H9 (cell line): ENCODE measurements at regions not wholly inside any gene's neighbourhood (a gene's known extent, or its start where the extent isn't known, plus 50 kb on each side); places are given as distances from the start of the nearest gene placed in this dataset.

ENCODE experiments used
- DNase-seq: peaks from one replicate; pipeline ENCODE4 v3.0.0-alpha.2; 2017
- H2AFZ ChIP-seq: one replicate; pipeline ENCODE4 v1.6.1; 2013; ENCODE audit warnings: mild to moderate bottlenecking, low read length, control low read depth, moderate library complexity
- H2AK5ac ChIP-seq: 2 replicates; pipeline ENCODE4 v1.6.1; 2013; ENCODE audit warnings: low read length, control low read depth, mixed read lengths; ENCODE audit not compliant: insufficient read length
- H2BK120ac ChIP-seq: one replicate; pipeline ENCODE4 v1.6.1; 2013; ENCODE audit warnings: low read depth, mild to moderate bottlenecking, low read length, control low read depth, inconsistent platforms; ENCODE audit not compliant: poor library complexity, severe bottlenecking
- H2BK12ac ChIP-seq: 2 replicates; pipeline ENCODE4 v1.6.1; 2013; ENCODE audit warnings: low read length, control low read depth, mixed read lengths, low read depth; ENCODE audit not compliant: insufficient read length
- H2BK15ac ChIP-seq: 2 replicates; pipeline ENCODE4 v1.6.1; 2013; ENCODE audit warnings: low read depth, low read length, control low read depth
- H2BK20ac ChIP-seq: one replicate; pipeline ENCODE4 v1.6.1; 2013; ENCODE audit warnings: low read depth, mild to moderate bottlenecking, low read length, control low read depth, inconsistent platforms; ENCODE audit not compliant: poor library complexity, severe bottlenecking
- H2BK5ac ChIP-seq: 2 replicates; pipeline ENCODE4 v1.6.1; 2013; ENCODE audit warnings: low read length, control low read depth, mixed read lengths; ENCODE audit not compliant: insufficient read length
- H3K14ac ChIP-seq: 2 replicates; pipeline ENCODE4 v1.6.1; 2013; ENCODE audit warnings: low read length, control low read depth; ENCODE audit not compliant: insufficient read depth
- H3K18ac ChIP-seq: 2 replicates; pipeline ENCODE4 v1.6.1; 2013; ENCODE audit warnings: low read depth, mild to moderate bottlenecking, mixed read lengths, low read length, control low read depth; ENCODE audit not compliant: insufficient read length
- H3K23ac ChIP-seq: 2 replicates; pipeline ENCODE4 v1.6.1; 2013; ENCODE audit warnings: low read length, control low read depth, mixed read lengths, low read depth; ENCODE audit not compliant: insufficient read length
- H3K23me2 ChIP-seq: 2 replicates; pipeline ENCODE4 v1.6.1; 2013; ENCODE audit warnings: low read depth, mild to moderate bottlenecking, mixed read lengths, low read length, control low read depth; ENCODE audit not compliant: insufficient read length, poor library complexity, severe bottlenecking
- H3K27ac ChIP-seq: 2 replicates; pipeline ENCODE4 v1.5.1; 2013; ENCODE audit warnings: low read length, control low read depth, mixed read lengths, low read depth; ENCODE audit not compliant: insufficient read length
- H3K27me3 ChIP-seq: 2 replicates; pipeline ENCODE4 v1.6.1; 2013; ENCODE audit warnings: low read length, control low read depth, inconsistent platforms; ENCODE audit not compliant: insufficient read depth
- H3K4ac ChIP-seq: 2 replicates; pipeline ENCODE4 v1.6.1; 2013; ENCODE audit warnings: low read depth, mild to moderate bottlenecking, control low read depth, inconsistent platforms, low read length, moderate library complexity
- H3K4me1 ChIP-seq: 2 replicates; pipeline ENCODE4 v1.6.1; 2013; ENCODE audit warnings: low read length, control low read depth, inconsistent platforms; ENCODE audit not compliant: insufficient read depth
- H3K4me2 ChIP-seq: 2 replicates; pipeline ENCODE4 v1.6.1; 2013; ENCODE audit warnings: low read length, control low read depth, mixed read lengths; ENCODE audit not compliant: insufficient read length, insufficient read depth
- H3K56ac ChIP-seq: 2 replicates; pipeline ENCODE4 v1.6.1; 2013; ENCODE audit warnings: low read depth, mild to moderate bottlenecking, mixed read lengths, low read length, control low read depth; ENCODE audit not compliant: insufficient read length
- H3K79me1 ChIP-seq: 2 replicates; pipeline ENCODE4 v1.6.1; 2013; ENCODE audit warnings: low read depth, mild to moderate bottlenecking, moderate library complexity, low read length, control low read depth, inconsistent platforms; ENCODE audit not compliant: insufficient read depth, poor library complexity, severe bottlenecking
- H3K79me2 ChIP-seq: 2 replicates; pipeline ENCODE4 v1.6.1; 2013; ENCODE audit warnings: low read length, control low read depth, inconsistent platforms; ENCODE audit not compliant: insufficient read depth
- H3K9ac ChIP-seq: 2 replicates; pipeline ENCODE4 v1.6.1; 2013; ENCODE audit warnings: low read length, control low read depth, mixed read lengths; ENCODE audit not compliant: insufficient read length; ENCODE audit errors: extremely low read depth
- H3K9me3 ChIP-seq: one replicate; pipeline ENCODE4 v1.6.1; 2013; ENCODE audit warnings: low read depth, low read length, inconsistent platforms; ENCODE audit not compliant: control insufficient read depth
- H3T11ph ChIP-seq: one replicate; pipeline ENCODE4 v1.6.1; 2013; ENCODE audit warnings: mild to moderate bottlenecking, low read length, control low read depth, inconsistent platforms
- H4K20me1 ChIP-seq: one replicate; pipeline ENCODE4 v1.6.1; 2013; ENCODE audit not compliant: control insufficient read depth, insufficient read length, insufficient read depth
- H4K5ac ChIP-seq: 2 replicates; pipeline ENCODE4 v1.6.1; 2013; ENCODE audit warnings: low read depth, mild to moderate bottlenecking, mixed read lengths, low read length, control low read depth; ENCODE audit not compliant: insufficient read length
- H4K8ac ChIP-seq: replicated peaks from 2 replicates; pipeline ENCODE4 v1.6.1; 2013; ENCODE audit warnings: low read length, control low read depth, mixed read lengths, low read depth; ENCODE audit not compliant: insufficient read length
- H4K91ac ChIP-seq: 2 replicates; pipeline ENCODE4 v1.6.1; 2013; ENCODE audit warnings: low read depth, mild to moderate bottlenecking, moderate library complexity, mixed read lengths, low read length, control low read depth; ENCODE audit not compliant: insufficient read length
- H3K27ac Mint-ChIP-seq, 3 experiments: 2 replicates in 2 of 3; 3 replicates in 1 of 3; pipeline ENCODE4 v1.8.0; 2020 to 2021; ENCODE audit warnings: mixed read lengths in 3 of 3, mild to moderate bottlenecking in 1 of 3, moderate library complexity in 1 of 3
- H3K27me3 Mint-ChIP-seq: 2 replicates; pipeline ENCODE4 v1.8.0; 2021; ENCODE audit warnings: low read depth, mild to moderate bottlenecking, moderate library complexity, mixed read lengths
- H3K36me3 Mint-ChIP-seq, 3 experiments: 2 replicates in 2 of 3; 3 replicates in 1 of 3; pipeline ENCODE4 v1.8.0; 2020 to 2021; ENCODE audit warnings: low read depth in 3 of 3, mixed read lengths in 3 of 3; ENCODE audit not compliant: insufficient read depth in 1 of 3
- H3K4me1 Mint-ChIP-seq, 2 experiments: 2 replicates each; pipeline ENCODE4 v1.8.0; 2020; ENCODE audit warnings: mixed read lengths in 2 of 2
- H3K4me3 Mint-ChIP-seq, 2 experiments: 2 replicates in 1 of 2; 3 replicates in 1 of 2; pipeline ENCODE4 v1.8.0; 2020 to 2021; ENCODE audit warnings: mild to moderate bottlenecking in 2 of 2, mixed read lengths in 2 of 2, moderate library complexity in 1 of 2
- H3K9me3 Mint-ChIP-seq, 2 experiments: 2 replicates in 1 of 2; 3 replicates in 1 of 2; pipeline ENCODE4 v1.8.0; 2020; ENCODE audit warnings: mild to moderate bottlenecking in 2 of 2, mixed read lengths in 2 of 2, moderate library complexity in 1 of 2
- CTCF ChIP-seq: fragments of 200-600 bp; sonication (generic); conservative IDR thresholded peaks from 3 replicates; pipeline ENCODE4 v1.8.0; 2021; ENCODE audit warnings: antibody characterized with exemption, mild to moderate bottlenecking
- WGBS: extraction: QIAGEN DNeasy Blood & Tissue Kit; methylation state at CpG from one replicate; pipeline ENCODE4 v1.1.7; 2013; ENCODE audit warnings: missing lambda C conversion rate, low lambda C conversion rate, mixed read lengths; ENCODE audit not compliant: insufficient read length; ENCODE audit errors: extremely low coverage; 5-methylcytosine and 5-hydroxymethylcytosine counted together

- H2AFZ ChIP-seq = no peak overlapping the region
- no peak overlapping the region for H2BK20ac ChIP-seq
- H3K4me2 ChIP-seq = no peak overlapping the region
- no peak overlapping the region for H2BK15ac ChIP-seq
- H3K56ac ChIP-seq = no peak overlapping the region
- no peaks in the 10 kb centered on the region for H3K36me3 Mint-ChIP-seq
- no peak overlapping the region for H3K23ac ChIP-seq
- TF ChIP-seq CTCF = no peak
- H3K4me1 ChIP-seq = peaks cover 7% of the 10 kb centered on the region; the same call in 1 of the 2 replicates
- no peak overlapping the region for H2AK5ac ChIP-seq
- no peak overlapping the region for H4K5ac ChIP-seq
- H3K79me2 ChIP-seq = no peaks in the 10 kb centered on the region
- H3K27me3 ChIP-seq = no peaks in the 10 kb centered on the region
- H3T11ph ChIP-seq = no peak overlapping the region
- no peak overlapping the region for H2BK12ac ChIP-seq
- no peak overlapping the region for H3K18ac ChIP-seq
- H2BK120ac ChIP-seq = no peak overlapping the region
- H3K9me3 Mint-ChIP-seq = no peaks in the 10 kb centered on the region
- H4K91ac ChIP-seq = no peak overlapping the region
- no peaks in the 10 kb centered on the region; the same call in 1 of the 2 replicates for H3K27me3 Mint-ChIP-seq
- no peak overlapping the region for H3K4ac ChIP-seq
- H3K4me1 Mint-ChIP-seq = peaks cover 22 to 30% of the 10 kb centered on the region in 2 experiments
- no peak overlapping the region for H3K9ac ChIP-seq
- no peaks in the 10 kb centered on the region for H3K79me1 ChIP-seq
- WGBS = 100% methylated on average over 1 of the region's 10 CpGs
- no peak overlapping the region for H3K4me3 Mint-ChIP-seq
- no peaks in the 10 kb centered on the region for H3K23me2 ChIP-seq
- H2BK5ac ChIP-seq = no peak overlapping the region
- H3K27ac ChIP-seq = no peak overlapping the region
- H4K8ac ChIP-seq = no peak overlapping the region
- H3K27ac Mint-ChIP-seq = no peak overlapping the region
- H3K9me3 ChIP-seq = no peaks in the 10 kb centered on the region
- DNase-seq = no peak
- no peak overlapping the region for H3K14ac ChIP-seq
- H4K20me1 ChIP-seq = no peaks in the 10 kb centered on the region
These were observed 62.1 kb upstream of the SPRED1 start for GRCh38 chr15:38190501-38190900.
